Adrenal gland (tissue), 9 donors: ENCODE measurements at regions not wholly inside any gene's neighbourhood (a gene's known extent, or its start where the extent isn't known, plus 50 kb on each side); places are given as distances from the start of the nearest gene placed in this dataset.

Source experiments
- DNase-seq, 7 donors: peaks; one replicate each; pipeline ENCODE4 v3.0.0-alpha.2; 2019 to 2020
- H3K27ac ChIP-seq, 5 donors: fragments of 200-600 bp; sonication (generic) in 4 of 5; 1 replicate in 3 of 5; 2 replicates in 2 of 5; pipeline versions ENCODE4 v1.5.1 to v1.8.0; 2016 to 2020; ENCODE audit warnings: mild to moderate bottlenecking in 1 of 5
- H3K27me3 ChIP-seq: fragments of 200-600 bp; 2 replicates; pipeline ENCODE4 v1.8.0; 2021
- H3K36me3 ChIP-seq, 2 donors: fragments of 200-600 bp; replicated peaks in 1 of 2; 1 replicate in 1 of 2; 2 replicates in 1 of 2; pipeline versions ENCODE4 v1.5.1 to v1.8.0; 2018 to 2022
- H3K4me1 ChIP-seq, 2 donors: fragments of 200-600 bp; replicated peaks in 1 of 2; 1 replicate in 1 of 2; 2 replicates in 1 of 2; pipeline versions ENCODE4 v1.5.1 to v1.8.0; 2018 to 2021
- H3K4me3 ChIP-seq, 4 donors: fragments of 200-600 bp; sonication (generic) in 3 of 4; one replicate each; pipeline ENCODE4 v1.5.1; 2016 to 2018
- H3K9me3 ChIP-seq, 3 donors: fragments of 200-600 bp; sonication (generic) in 1 of 3; replicated peaks in 1 of 3; 1 replicate in 2 of 3; 2 replicates in 1 of 3; pipeline versions ENCODE4 v1.5.1 to v1.8.0; 2016 to 2021
- POLR2A ChIP-seq, 2 donors: fragments of 450-650 bp; IDR thresholded peaks; one replicate each; pipeline ENCODE4 v1.6.1; 2017; ENCODE audit warnings: antibody characterized with exemption in 2 of 2, mild to moderate bottlenecking in 2 of 2, moderate library complexity in 1 of 2
- WGBS, 4 donors: extraction: QIAGEN DNeasy Blood & Tissue Kit in 2 of 4; methylation state at CpG; one replicate each; pipeline versions ENCODE4 v1.1.5 to v1.1.7; 2013 to 2017; 5-methylcytosine and 5-hydroxymethylcytosine counted together
- intact Hi-C, 2 donors: fragments of 100-400 bp; cut with DNase I; formaldehyde crosslinking; loops; one replicate each; pipeline versions ENCODE4 v1.14.1 to v1.15.0; 2022 to 2023
- TF ChIP-seq, protein P1 (sequence below), 6 experiments: fragments of 450-650 bp in 4 of 6; fragments of 200-600 bp in 2 of 6; sonication (generic) in 1 of 6; IDR thresholded peaks; 1 replicate in 5 of 6; 2 replicates in 1 of 6; pipeline versions ENCODE4 v1.5.1 to v1.8.0; 2016 to 2021; ENCODE audit warnings: antibody characterized with exemption in 6 of 6, mild to moderate bottlenecking in 2 of 6, moderate library complexity in 1 of 6
- donor health status: healthy with polysubstance abuse.
- donor health status: Bipolar disorder and iron deficiency.
- donor health status: DM: yes; HTN: yes; CAD: no.
- donor health status: DM: no; HTN: no; CAD: no.
- donor health status: DM: no; HTN: no; CAD: no.

DNA sequence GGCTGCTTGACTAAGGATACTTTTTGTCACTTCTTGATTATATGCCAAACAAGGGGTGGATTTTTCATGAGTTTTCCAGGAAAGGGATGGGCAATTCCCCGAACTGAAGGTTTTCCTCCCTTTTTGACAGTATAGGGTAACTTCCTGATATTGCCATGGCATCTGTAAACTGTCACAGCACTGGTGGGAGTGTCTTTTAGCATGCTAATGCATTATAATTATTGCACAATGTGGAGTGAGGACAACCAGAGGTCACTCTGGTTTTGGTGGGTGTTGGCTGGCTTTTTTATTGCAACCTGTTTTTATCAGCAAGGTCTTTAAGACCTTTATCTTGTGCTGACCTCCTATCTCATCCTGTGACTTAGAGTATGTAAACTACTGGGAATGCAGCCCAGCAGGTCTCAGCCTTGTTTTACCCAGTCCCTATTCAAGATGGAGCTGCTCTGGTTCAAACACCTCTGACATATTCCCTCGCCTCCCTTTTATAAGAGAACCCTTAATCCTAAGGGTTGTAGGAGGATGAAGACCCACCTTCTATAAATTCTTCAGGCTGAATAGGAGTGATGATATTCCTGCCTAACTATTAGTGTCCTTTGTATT lies 471.2 kb downstream of the ATP23 start:
- TF ChIP-seq, protein P1, sequence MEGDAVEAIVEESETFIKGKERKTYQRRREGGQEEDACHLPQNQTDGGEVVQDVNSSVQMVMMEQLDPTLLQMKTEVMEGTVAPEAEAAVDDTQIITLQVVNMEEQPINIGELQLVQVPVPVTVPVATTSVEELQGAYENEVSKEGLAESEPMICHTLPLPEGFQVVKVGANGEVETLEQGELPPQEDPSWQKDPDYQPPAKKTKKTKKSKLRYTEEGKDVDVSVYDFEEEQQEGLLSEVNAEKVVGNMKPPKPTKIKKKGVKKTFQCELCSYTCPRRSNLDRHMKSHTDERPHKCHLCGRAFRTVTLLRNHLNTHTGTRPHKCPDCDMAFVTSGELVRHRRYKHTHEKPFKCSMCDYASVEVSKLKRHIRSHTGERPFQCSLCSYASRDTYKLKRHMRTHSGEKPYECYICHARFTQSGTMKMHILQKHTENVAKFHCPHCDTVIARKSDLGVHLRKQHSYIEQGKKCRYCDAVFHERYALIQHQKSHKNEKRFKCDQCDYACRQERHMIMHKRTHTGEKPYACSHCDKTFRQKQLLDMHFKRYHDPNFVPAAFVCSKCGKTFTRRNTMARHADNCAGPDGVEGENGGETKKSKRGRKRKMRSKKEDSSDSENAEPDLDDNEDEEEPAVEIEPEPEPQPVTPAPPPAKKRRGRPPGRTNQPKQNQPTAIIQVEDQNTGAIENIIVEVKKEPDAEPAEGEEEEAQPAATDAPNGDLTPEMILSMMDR (IDR thresholded peaks at IDR 0.05) = no peak
- TF ChIP-seq POLR2A (IDR thresholded peaks at IDR 0.05) = no peak
- Histone ChIP-seq H3K4me1 (peaks cover 3 to 33% of the 10 kb centered on the region in 2 donors), H3K27me3 (no peaks in the 10 kb centered on the region), H3K36me3 (no peaks in the 10 kb centered on the region), H3K27ac (peak overlapping the region in 1 of 5 donors; percentile 32), H3K9me3 (no peaks in the 10 kb centered on the region), H3K4me3 (no peak overlapping the region)
- DNase-seq = peak in 2 of 7 donors; percentile 57 to 64
- intact Hi-C loops = no loop called here
- WGBS, 4 donors = 41 to 67% (median 56%) methylated on average over 2 of the region's 2 CpGs

DNA sequence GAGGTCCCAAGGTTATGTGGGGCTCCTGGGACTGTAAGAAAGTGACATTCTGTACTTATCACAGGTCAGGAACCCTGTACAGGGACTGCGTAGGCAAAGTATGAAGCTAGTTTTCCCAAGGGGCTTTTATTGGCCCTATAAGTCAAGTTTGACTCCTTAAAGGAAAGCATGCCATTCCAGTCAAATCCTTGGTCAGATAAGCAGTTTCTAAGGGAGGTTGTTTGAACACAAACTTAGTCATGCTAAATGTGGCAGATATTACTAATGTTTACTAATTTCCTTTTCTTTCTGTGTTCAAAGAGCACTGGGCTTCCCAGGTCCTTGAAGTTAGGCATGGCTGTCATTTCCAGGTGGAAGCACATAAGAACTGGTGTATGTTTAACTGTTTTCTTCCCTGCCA lies 472.4 kb downstream of the ATP23 start:
- H3K27me3 ChIP-seq = no peaks in the 10 kb centered on the region

DNA sequence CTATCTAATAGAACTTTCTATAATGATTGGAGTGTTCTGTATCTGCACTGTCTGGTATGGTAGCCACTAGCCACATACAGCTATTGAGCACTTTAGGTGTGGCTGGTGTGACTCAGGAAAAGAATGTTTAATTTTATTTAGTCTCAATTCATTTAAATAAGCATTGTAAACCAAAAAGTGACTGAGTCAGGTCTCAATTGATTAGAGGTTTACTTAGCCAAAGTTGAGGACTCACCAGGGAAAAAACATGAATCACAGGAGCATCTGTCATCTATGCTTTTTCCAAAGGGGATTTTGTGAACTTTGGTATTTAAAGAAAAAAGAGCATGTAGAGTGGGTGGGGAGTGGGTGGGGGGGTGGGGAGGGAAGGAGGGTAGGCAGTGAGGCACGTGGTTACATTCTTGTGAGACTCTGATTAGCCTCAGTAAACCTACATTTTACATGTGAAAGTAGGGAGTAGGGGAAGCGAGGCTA lies 473.1 kb downstream of the ATP23 start:
- H3K27ac ChIP-seq = peak overlapping the region in 1 of 5 donors; percentile 57
- H3K4me3 ChIP-seq = no peak overlapping the region
- no peaks in the 10 kb centered on the region for H3K9me3 ChIP-seq
- peaks cover 0 to 25% of the 10 kb centered on the region in 2 donors for H3K4me1 ChIP-seq
- intact Hi-C loops = no loop called here
- H3K27me3 ChIP-seq = no peaks in the 10 kb centered on the region
- no peak for DNase-seq
- TF ChIP-seq, protein P1 (IDR thresholded peaks at IDR 0.05) = no peak
- no peak for TF ChIP-seq POLR2A (IDR thresholded peaks at IDR 0.05)
- H3K36me3 ChIP-seq = no peaks in the 10 kb centered on the region
- whole genome bisulfite sequencing, 4 donors = 42 to 56% (median 47%) methylated on average over 2 of the region's 2 CpGs

More for the DNA sequence above, 472.4 kb downstream of the ATP23 start:
- peaks cover 0 to 25% of the 10 kb centered on the region in 2 donors for H3K4me1 ChIP-seq
- H3K9me3 ChIP-seq = no peaks in the 10 kb centered on the region
- intact Hi-C loops = no loop called here
- H3K36me3 ChIP-seq = no peaks in the 10 kb centered on the region
- no peak for DNase-seq
- no peak overlapping the region for H3K4me3 ChIP-seq
- WGBS, 4 donors = 73 to 95% (median 78%) methylated on average over 1 of the region's 1 CpG
- peak overlapping the region in 1 of 5 donors; percentile 57 for H3K27ac ChIP-seq
- TF ChIP-seq, protein P1 (IDR thresholded peaks at IDR 0.05) = no peak
- TF ChIP-seq POLR2A (IDR thresholded peaks at IDR 0.05) = no peak

GRCh38 chr12:58415716-58416115 lies 474.3 kb downstream of the ATP23 start:
- Histone ChIP-seq H3K4me1 (peaks cover 0 to 25% of the 10 kb centered on the region in 2 donors), H3K27ac (no peak overlapping the region), H3K9me3 (no peaks in the 10 kb centered on the region), H3K36me3 (no peaks in the 10 kb centered on the region), H3K27me3 (no peaks in the 10 kb centered on the region), H3K4me3 (no peak overlapping the region)
- intact Hi-C loops = no loop called here
- TF ChIP-seq POLR2A (IDR thresholded peaks at IDR 0.05) = no peak
- TF ChIP-seq, protein P1 (IDR thresholded peaks at IDR 0.05) = no peak
- no peak for DNase-seq
